Gastrocnemius medialis (tissue), 4 donors: ENCODE measurements at regions not wholly inside any gene's neighbourhood (a gene's known extent, or its start where the extent isn't known, plus 50 kb on each side); places are given as distances from the start of the nearest gene placed in this dataset.

Experiments used
- ATAC-seq, 2 donors: fragments of 150-250 bp; one replicate each; pipeline ENCODE4 v1.9.1; 2016
- DNase-seq, 2 donors: peaks; one replicate each; pipeline ENCODE4 v3.0.0-alpha.2; 2019
- H3K27ac ChIP-seq, 4 donors: fragments of 200-600 bp; sonication (generic); 1 replicate in 1 of 4; 2 replicates in 3 of 4; pipeline ENCODE4 v1.5.1; 2016 to 2018; ENCODE audit warnings: mild to moderate bottlenecking in 2 of 4, moderate library complexity in 1 of 4
- H3K27me3 ChIP-seq, 3 donors: fragments of 200-600 bp; sonication (generic) in 2 of 3; 1 replicate in 1 of 3; 2 replicates in 2 of 3; pipeline versions ENCODE4 v1.5.1 to v1.6.0; 2016 to 2019; ENCODE audit warnings: mild to moderate bottlenecking in 1 of 3, moderate library complexity in 1 of 3
- H3K36me3 ChIP-seq, 2 donors: fragments of 200-600 bp; sonication (generic) in 1 of 2; one replicate each; pipeline ENCODE4 v1.5.1; 2017 to 2018
- H3K4me1 ChIP-seq, 2 donors: fragments of 200-600 bp; sonication (generic) in 1 of 2; one replicate each; pipeline ENCODE4 v1.5.1; 2016 to 2017; ENCODE audit warnings: mild to moderate bottlenecking in 2 of 2
- H3K4me3 ChIP-seq, 4 donors: fragments of 200-600 bp; sonication (generic) in 3 of 4; 1 replicate in 1 of 4; 2 replicates in 3 of 4; pipeline ENCODE4 v1.5.1; 2016 to 2019; ENCODE audit warnings: mild to moderate bottlenecking in 2 of 4
- H3K9me3 ChIP-seq, 3 donors: fragments of 200-600 bp; sonication (generic) in 2 of 3; 1 replicate in 1 of 3; 2 replicates in 2 of 3; pipeline ENCODE4 v1.5.1; 2016 to 2019
- POLR2A ChIP-seq, 2 donors: fragments of 450-650 bp; IDR thresholded peaks; one replicate each; pipeline ENCODE4 v1.6.1; 2017; ENCODE audit warnings: antibody characterized with exemption in 2 of 2, mild to moderate bottlenecking in 2 of 2, moderate library complexity in 2 of 2
- in situ Hi-C, 4 donors: fragments of 200-750 bp; cut with MboI; loops; one replicate each; pipeline versions ENCODE4 v1.15.0 to v1.8.0; 2017; ENCODE audit warnings: low sequenced_read_pairs in 4 of 4
- intact Hi-C: fragments of 100-400 bp; cut with DNase I; formaldehyde crosslinking; loops from one replicate; pipeline ENCODE4 v1.15.1; 2023; ENCODE audit warnings: low total_unique reads
- TF ChIP-seq, protein P1 (sequence below), 5 experiments: fragments of 450-650 bp in 3 of 5; fragments of 200-600 bp in 2 of 5; sonication (generic) in 2 of 5; IDR thresholded peaks in 4 of 5; conservative IDR thresholded peaks in 1 of 5; 1 replicate in 4 of 5; 2 replicates in 1 of 5; pipeline ENCODE4 v1.5.1; 2016 to 2019; ENCODE audit warnings: antibody characterized with exemption in 5 of 5, mild to moderate bottlenecking in 3 of 5, moderate library complexity in 3 of 5

DNA sequence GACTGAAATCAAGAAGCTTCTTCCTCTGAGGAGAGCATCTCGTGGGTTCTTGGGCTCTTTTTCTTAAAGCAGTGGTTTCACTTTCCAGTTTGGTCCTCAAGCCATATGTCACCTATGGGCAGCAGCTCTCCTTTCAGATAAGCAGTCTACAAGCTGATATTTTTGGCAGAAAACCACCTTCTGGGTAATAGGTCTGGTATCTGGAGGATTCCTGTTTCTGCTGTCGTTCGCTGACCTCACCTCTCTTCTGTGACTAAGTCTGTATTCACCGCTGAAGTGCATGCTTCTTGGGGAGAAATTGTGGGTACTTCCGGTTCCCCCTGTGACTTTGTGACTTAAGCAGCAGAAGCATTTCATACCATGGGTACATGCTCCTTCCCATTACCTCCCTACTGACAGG lies 193.6 kb downstream of the EDN1 start:
- TF ChIP-seq, protein P1, sequence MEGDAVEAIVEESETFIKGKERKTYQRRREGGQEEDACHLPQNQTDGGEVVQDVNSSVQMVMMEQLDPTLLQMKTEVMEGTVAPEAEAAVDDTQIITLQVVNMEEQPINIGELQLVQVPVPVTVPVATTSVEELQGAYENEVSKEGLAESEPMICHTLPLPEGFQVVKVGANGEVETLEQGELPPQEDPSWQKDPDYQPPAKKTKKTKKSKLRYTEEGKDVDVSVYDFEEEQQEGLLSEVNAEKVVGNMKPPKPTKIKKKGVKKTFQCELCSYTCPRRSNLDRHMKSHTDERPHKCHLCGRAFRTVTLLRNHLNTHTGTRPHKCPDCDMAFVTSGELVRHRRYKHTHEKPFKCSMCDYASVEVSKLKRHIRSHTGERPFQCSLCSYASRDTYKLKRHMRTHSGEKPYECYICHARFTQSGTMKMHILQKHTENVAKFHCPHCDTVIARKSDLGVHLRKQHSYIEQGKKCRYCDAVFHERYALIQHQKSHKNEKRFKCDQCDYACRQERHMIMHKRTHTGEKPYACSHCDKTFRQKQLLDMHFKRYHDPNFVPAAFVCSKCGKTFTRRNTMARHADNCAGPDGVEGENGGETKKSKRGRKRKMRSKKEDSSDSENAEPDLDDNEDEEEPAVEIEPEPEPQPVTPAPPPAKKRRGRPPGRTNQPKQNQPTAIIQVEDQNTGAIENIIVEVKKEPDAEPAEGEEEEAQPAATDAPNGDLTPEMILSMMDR (IDR thresholded peaks at IDR 0.05 in 4 of 5, conservative IDR thresholded peaks at IDR 0.05 in 1 of 5), result no peak
- TF ChIP-seq POLR2A (IDR thresholded peaks at IDR 0.05), result no peak
- no peaks in the 10 kb centered on the region for H3K36me3 ChIP-seq
- ATAC-seq (no peak), DNase-seq (no peak)
- H3K4me3 ChIP-seq, result no peak overlapping the region
- no peak overlapping the region for H3K27ac ChIP-seq
- no peaks in the 10 kb centered on the region for H3K9me3 ChIP-seq
- H3K27me3 ChIP-seq, result no peaks in the 10 kb centered on the region
- in situ Hi-C loops, result no loop called here
- H3K4me1 ChIP-seq, result no peaks in the 10 kb centered on the region
- intact Hi-C loops, result no loop called here

DNA sequence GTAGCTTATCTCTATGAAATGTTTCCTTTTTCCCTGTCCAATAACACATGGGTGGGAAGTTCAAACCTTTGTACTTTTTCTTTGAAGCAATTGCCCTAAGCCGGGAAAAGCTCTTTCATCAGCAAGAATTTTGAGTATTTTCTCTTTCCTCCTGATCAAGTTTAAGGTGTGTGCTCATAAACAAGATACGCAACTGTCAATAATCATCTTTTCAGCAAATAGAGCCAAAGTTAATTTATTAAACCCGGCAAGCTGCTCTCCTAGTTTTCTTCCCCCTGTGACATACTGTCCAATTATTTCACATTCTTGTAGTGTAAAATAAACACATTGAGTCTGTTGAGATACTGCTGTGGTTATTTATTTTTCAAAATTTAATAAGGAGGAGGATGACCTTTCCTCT lies 194.4 kb downstream of the EDN1 start:
- H3K36me3 ChIP-seq, result no peaks in the 10 kb centered on the region
- no peaks in the 10 kb centered on the region for H3K27me3 ChIP-seq
- no peak overlapping the region for H3K27ac ChIP-seq
- no peaks in the 10 kb centered on the region for H3K9me3 ChIP-seq
- no peak for ATAC-seq
- H3K4me1 ChIP-seq, result no peaks in the 10 kb centered on the region
- no peak for TF ChIP-seq POLR2A (IDR thresholded peaks at IDR 0.05)
- TF ChIP-seq, protein P1 (IDR thresholded peaks at IDR 0.05 in 4 of 5, conservative IDR thresholded peaks at IDR 0.05 in 1 of 5), result no peak
- no peak overlapping the region for H3K4me3 ChIP-seq
- in situ Hi-C loops, result no loop called here
- intact Hi-C loops, result no loop called here
- DNase-seq, result no peak

DNA sequence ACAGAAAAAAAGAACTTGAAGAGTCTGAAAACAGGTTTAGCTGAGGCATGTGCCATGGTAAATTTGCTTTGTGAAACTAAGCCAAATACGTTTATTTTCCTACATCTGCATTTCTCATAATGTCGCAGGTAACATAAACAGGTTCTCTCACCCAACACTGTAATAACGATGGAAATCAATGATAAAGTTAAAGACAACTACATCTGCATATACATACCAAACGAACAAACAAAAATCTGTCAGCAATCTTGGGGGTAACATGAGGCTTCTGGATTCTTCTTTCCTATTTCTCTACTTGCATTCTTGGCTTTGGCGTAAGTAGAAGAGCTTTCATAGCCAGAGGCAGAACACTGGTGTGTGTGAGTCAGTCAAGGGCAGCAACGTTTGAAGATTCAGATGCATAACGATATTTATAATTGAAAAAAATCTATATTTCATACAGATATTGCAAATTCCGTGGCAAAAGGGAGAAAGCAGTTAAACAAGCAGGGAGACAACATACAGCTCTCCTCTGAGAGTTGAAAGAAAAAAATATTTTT lies 195.1 kb downstream of the EDN1 start:
- Histone ChIP-seq H3K36me3 (no peaks in the 10 kb centered on the region), H3K4me1 (no peaks in the 10 kb centered on the region), H3K4me3 (no peak overlapping the region), H3K27me3 (no peaks in the 10 kb centered on the region), H3K27ac (no peak overlapping the region), H3K9me3 (no peaks in the 10 kb centered on the region)
- in situ Hi-C loops, result no loop called here
- TF ChIP-seq, protein P1 (IDR thresholded peaks at IDR 0.05 in 4 of 5, conservative IDR thresholded peaks at IDR 0.05 in 1 of 5), result no peak
- no peak for TF ChIP-seq POLR2A (IDR thresholded peaks at IDR 0.05)
- no peak for DNase-seq
- ATAC-seq, result no peak
- intact Hi-C loops, result no loop called here

DNA sequence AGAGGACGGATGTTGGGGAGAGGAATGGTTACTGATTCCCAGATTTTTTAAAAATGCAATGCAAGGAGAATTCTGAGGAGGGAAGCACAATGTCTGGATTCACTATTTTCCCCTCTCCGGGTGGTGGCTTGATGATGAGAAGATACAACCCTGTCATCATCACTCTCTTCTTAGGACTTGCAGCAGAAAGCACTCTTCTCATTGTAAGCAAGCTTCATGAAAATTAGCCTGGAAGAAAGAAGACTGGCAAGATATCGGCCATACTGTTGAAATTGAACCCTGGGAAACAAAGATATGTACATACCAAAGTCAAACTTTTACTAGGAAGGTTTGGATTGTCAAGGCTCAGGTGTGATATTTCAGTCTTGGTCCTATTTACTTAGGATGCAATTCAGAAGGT lies 195.7 kb downstream of the EDN1 start:
- intact Hi-C loops (no loop called here), in situ Hi-C loops (no loop called here)
- Histone ChIP-seq H3K36me3 (no peaks in the 10 kb centered on the region), H3K9me3 (no peaks in the 10 kb centered on the region), H3K27me3 (no peaks in the 10 kb centered on the region), H3K27ac (no peak overlapping the region), H3K4me1 (no peaks in the 10 kb centered on the region), H3K4me3 (no peak overlapping the region)
- DNase-seq (no peak), ATAC-seq (no peak)
- no peak for TF ChIP-seq POLR2A (IDR thresholded peaks at IDR 0.05)
- TF ChIP-seq, protein P1 (IDR thresholded peaks at IDR 0.05 in 4 of 5, conservative IDR thresholded peaks at IDR 0.05 in 1 of 5), result no peak

DNA sequence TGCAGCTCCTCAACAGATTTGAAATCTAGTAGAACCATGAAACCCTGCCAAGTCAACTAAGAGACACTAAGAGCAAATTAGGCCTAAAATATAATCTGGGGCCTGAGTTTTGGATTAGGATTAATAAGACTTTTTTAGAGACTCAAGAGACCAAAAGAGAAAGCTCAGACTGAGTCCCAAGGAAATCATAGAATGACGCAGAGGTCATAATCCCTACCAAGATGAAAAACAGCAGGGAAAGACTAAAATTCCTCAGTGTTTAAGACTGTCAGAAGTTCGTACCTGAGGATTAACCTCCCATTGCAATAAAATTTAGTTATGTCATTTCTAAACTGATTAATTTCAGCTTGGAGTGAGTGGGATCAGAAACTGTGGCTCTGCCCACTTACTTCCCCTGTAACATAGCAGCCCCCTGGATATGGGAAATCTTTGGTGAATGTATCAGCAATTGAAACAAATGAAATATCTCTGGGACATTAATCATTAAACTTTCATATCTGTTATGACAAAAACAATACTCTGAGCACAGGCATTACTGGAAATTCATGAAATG lies 200.3 kb downstream of the EDN1 start:
- no peak for DNase-seq
- intact Hi-C loops (no loop called here), in situ Hi-C loops (no loop called here)
- Histone ChIP-seq H3K27ac (no peak overlapping the region), H3K4me3 (no peak overlapping the region), H3K36me3 (no peaks in the 10 kb centered on the region), H3K4me1 (no peaks in the 10 kb centered on the region), H3K27me3 (no peaks in the 10 kb centered on the region), H3K9me3 (no peaks in the 10 kb centered on the region)
- no peak for ATAC-seq
- TF ChIP-seq, protein P1 (IDR thresholded peaks at IDR 0.05 in 4 of 5, conservative IDR thresholded peaks at IDR 0.05 in 1 of 5), result no peak
- no peak for TF ChIP-seq POLR2A (IDR thresholded peaks at IDR 0.05)
